Posterior vena cava (tissue), 2 donors: ENCODE measurements at regions not wholly inside any gene's neighbourhood (a gene's known extent, or its start where the extent isn't known, plus 50 kb on each side); places are given as distances from the start of the nearest gene placed in this dataset.
"Not testable (repeated sequence)": the region's sequence is repeated elsewhere in the genome, so short reads cannot be mapped to it uniquely, and the experiment has no call there.

Experiments
- DNase-seq: peaks from one replicate; pipeline ENCODE4 v3.0.0-alpha.2; 2020; ENCODE audit warnings: low spot score
- intact Hi-C, 2 donors: fragments of 100-400 bp; cut with DNase I; formaldehyde crosslinking; loops; one replicate each; pipeline versions ENCODE4 v1.14.1 to v1.14.2; 2022 to 2023
- donor health status: DM: yes; HTN: yes; CAD: no.
- donor health status: DM: yes; HTN: yes; CAD: no.

DNA sequence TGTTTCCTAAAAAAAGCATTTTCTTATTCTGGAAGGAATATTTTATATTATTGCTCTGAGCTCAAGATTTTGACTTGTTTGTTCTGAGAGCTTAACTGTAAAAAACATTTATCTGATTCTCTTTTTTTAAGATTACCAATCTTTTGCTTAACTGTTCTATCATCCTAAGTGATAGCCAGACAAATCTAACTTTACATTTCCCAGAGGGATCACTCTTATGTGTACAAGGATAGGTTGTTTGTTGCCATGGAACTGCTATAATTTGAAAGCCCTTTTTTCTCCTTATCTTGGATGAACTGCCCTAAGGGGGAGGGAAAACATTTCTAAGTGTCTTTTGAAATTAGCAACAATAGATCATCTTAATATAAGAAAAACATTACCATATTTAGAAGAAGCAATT lies 494.7 kb downstream of the TRAM1L1 start:
- intact Hi-C loops, result no loop called here
- DNase-seq, result no peak

- intact Hi-C loops, result no loop called here
- no peak for DNase-seq
These were observed 496.6 kb downstream of the TRAM1L1 start for GRCh38 chr4:116588783-116589182.

GRCh38 chr4:116585246-116585645 lies 500.1 kb downstream of the TRAM1L1 start:
- intact Hi-C loops, result no loop called here
- no peak for DNase-seq

DNA sequence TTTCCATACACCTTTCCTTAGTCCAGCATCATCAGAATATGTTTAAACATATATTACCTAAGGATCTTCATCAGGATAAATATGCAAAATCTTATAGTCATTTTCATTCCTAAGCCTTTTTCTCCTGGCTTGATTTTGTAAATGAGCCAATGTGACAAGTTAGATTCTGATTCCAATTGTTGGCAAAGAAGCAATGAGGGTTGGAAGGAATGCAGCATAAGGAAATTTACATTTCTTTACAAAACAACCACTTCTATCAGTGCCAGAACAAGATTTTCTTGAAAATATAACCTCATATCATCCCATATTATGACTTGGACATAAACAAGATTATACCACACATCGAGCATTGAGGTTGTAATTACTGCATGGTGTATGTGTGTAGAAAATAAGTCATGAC lies 508.1 kb downstream of the TRAM1L1 start:
- no peak for DNase-seq
- intact Hi-C loops, result no loop called here

DNA sequence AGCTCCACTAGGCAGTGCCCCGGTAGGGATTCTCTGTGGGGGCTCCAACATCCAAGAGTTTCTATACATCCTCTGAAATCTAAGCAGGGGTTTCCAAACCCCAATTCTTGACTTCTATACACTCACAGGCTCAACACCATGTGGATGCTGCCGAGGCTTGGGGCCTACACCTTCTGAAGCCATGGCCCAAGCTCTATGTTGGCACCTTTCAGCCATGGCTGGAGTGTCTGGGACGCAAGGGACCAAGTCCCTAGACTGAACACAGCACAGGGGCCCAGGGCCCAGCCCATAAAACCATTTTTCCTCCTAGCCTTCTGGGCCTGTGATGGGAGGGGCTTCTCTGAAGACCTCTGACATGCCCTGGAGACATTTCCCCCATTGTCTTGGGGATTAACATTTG lies 511.8 kb downstream of the TRAM1L1 start:
- intact Hi-C loops, result no loop called here
- peak; percentile 58 for DNase-seq

DNA sequence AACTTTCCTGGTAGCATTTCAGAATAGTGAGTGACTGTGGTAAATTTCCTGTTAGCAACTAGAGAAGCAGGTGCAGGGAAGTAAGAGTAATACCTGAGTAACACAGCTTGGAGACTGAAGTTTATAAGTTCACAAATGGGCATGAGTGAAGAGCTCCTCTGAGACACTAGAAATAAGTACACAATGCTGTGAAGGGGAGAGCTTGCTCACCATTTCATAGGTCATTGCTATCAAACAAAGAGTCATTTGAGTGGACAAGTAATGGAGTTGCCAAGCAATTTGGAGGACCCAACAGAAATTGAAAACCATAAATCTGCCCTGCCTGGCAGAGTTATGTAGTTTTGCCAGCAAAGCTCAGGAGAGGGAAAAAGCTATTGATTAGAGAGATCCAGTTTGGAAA lies 523.6 kb downstream of the TRAM1L1 start:
- DNase-seq, result no peak
- intact Hi-C loops, result no loop called here

- no peak for DNase-seq
- intact Hi-C loops, result no loop called here
These were observed 533.6 kb downstream of the TRAM1L1 start for GRCh38 chr4:116551806-116552205.

GRCh38 chr4:116547632-116548031 lies 537.7 kb downstream of the TRAM1L1 start:
- intact Hi-C loops, result no loop called here
- no peak for DNase-seq

DNA sequence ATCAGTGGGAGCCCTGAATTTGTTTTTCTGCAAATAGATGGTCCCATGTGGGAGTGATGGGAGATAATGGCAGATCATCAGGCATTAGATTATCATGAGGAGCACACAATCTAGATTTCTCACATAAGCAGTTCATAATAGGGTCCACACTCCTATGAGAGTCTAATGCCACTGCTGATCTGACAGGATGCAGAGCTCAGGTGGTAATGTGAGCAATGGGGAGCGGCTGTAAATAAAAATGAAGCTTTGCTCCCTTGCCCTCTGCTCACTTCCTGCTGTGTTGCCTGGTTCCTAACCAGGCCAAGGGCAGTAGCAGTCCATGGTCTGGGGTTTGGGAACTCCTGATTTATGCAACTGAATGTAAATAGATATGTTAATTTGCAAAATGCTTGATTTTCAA lies 538.6 kb downstream of the TRAM1L1 start:
- DNase-seq, result no peak
- intact Hi-C loops, result no loop called here

- no peak for DNase-seq
- intact Hi-C loops, result no loop called here
These were observed 540.4 kb downstream of the TRAM1L1 start for GRCh38 chr4:116544946-116545345.

DNA sequence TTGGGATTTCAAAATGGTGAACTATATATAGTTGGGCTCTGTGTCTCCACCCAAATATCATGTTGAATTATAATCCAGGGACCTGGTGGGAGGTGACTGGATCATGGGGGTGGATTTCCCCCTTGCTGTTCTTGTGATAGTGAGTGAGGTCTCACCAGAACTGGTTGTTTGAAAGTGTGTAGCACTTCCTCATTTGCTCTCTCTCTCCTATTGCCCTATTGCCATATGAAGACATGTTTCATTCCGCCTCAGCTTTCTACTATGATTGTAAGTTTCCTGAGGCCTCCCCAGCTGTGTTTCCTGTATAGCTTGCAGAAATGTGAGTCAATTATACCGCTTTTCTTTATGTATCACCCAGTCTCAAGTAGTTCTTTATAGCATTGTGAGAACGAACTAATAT lies 545.6 kb downstream of the TRAM1L1 start:
- intact Hi-C loops, result no loop called here
- no peak for DNase-seq

GRCh38 chr4:116537828-116538227 lies 547.5 kb downstream of the TRAM1L1 start:
- intact Hi-C loops, result no loop called here
- no peak for DNase-seq

- intact Hi-C loops, DNase-seq: not testable (repeated sequence)
These were observed 549.4 kb downstream of the TRAM1L1 start for GRCh38 chr4:116536024-116536423.

- intact Hi-C loops, result no loop called here
- no peak for DNase-seq
These were observed 553.5 kb downstream of the TRAM1L1 start for GRCh38 chr4:116531870-116532269.

GRCh38 chr4:116531026-116531425 lies 554.4 kb downstream of the TRAM1L1 start:
- intact Hi-C loops, result no loop called here
- no peak for DNase-seq

DNA sequence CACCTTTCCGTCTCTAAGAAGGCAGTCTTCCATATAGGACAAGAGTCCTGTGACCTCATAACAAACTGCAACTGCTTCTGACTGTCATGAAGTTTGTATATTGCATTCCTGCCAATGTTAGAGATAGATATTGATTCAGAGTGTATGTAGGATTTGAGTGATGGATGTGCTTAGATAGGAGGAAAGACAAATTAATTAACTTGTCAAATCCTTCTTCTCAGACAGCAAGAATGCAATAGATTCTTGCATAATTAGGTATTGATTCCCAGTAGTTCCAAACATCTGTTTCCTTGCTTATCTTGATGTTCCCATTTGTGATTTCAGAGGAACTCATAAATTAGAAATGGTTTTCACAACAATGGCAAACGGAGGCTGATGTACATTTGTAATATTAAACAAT lies 555.3 kb downstream of the TRAM1L1 start:
- no peak for DNase-seq
- intact Hi-C loops, result no loop called here

- DNase-seq, result no peak
- intact Hi-C loops, result no loop called here
These were observed 556.2 kb downstream of the TRAM1L1 start for GRCh38 chr4:116529129-116529528.

GRCh38 chr4:116522922-116523321 lies 562.5 kb downstream of the TRAM1L1 start:
- DNase-seq, result no peak
- intact Hi-C loops, result no loop called here

- no peak for DNase-seq
- intact Hi-C loops, result no loop called here
These were observed 564.5 kb downstream of the TRAM1L1 start for GRCh38 chr4:116520886-116521285.

GRCh38 chr4:116516711-116517110 lies 568.7 kb downstream of the TRAM1L1 start:
- intact Hi-C loops, result no loop called here
- DNase-seq, result no peak

- DNase-seq, result no peak
- intact Hi-C loops, result no loop called here
These were observed 569.4 kb downstream of the TRAM1L1 start for GRCh38 chr4:116515959-116516358.

DNA sequence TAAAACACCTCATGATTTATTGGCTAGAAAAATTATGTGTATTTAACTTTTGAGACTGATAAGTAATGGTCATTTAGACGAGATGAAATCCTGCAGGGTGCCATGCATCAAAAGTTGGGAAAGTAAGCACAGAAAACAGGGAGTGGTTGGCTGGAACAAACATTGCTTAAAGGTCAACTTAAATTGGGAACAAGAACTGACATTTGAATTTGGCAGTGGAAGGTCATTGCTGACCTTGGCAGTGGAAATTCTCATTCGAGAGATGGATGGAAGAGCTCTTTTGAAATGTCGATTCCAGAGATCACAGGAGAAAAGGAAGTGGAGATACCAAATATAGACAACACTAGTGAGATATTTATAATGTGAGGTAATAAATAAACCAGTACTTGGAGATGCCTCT lies 572.8 kb downstream of the TRAM1L1 start:
- no peak for DNase-seq
- intact Hi-C loops, result no loop called here
